IMR-90 (cell line): ENCODE measurements at regions not wholly inside any gene's neighbourhood (a gene's known extent, or its start where the extent isn't known, plus 50 kb on each side); places are given as distances from the start of the nearest gene placed in this dataset.

Experiments used
- ATAC-seq: fragments of 200-7000 bp; cut with Tn5 transposase; 2 replicates; pipeline ENCODE4 v1.9.1; 2020; ENCODE audit warnings: low read depth, mild to moderate bottlenecking, moderate library complexity
- BruUV-seq: library from RNA; stranded (reverse); fragments of 400-500 nt; replicated peaks from 2 replicates; lab custom pipeline; 2021; lab: Mats Ljungman, UMichigan
- CTCF ChIA-PET: fragments of 300-600 bp; formaldehyde crosslinking; extraction: SDS; loops from one replicate; lab custom pipeline; 2021; ENCODE audit warnings: antibody characterized with exemption; lab: Yijun Ruan, JAX
- POLR2A ChIA-PET: fragments of 300-600 bp; sonication (Branson Sonifier 250); formaldehyde crosslinking; loops from one replicate; lab custom pipeline; 2022; ENCODE audit warnings: antibody characterized with exemption; ENCODE audit not compliant: unreplicated experiment; lab: Charles Lee
- DNase-seq: peaks from one replicate; pipeline ENCODE4 v3.0.0; 2013
- H2AFZ ChIP-seq: replicated peaks from 2 replicates; pipeline ENCODE3; 2013; ENCODE audit warnings: low read length, mild to moderate bottlenecking; ENCODE audit not compliant: poor library complexity
- H2AK5ac ChIP-seq: 2 replicates; pipeline ENCODE4 v1.6.1; 2013; ENCODE audit warnings: low read depth, low read length, inconsistent platforms
- H2AK9ac ChIP-seq: replicated peaks from 2 replicates; pipeline ENCODE3; 2013; ENCODE audit warnings: mild to moderate bottlenecking, low read depth, low read length, moderate library complexity; ENCODE audit not compliant: poor library complexity
- H2BK120ac ChIP-seq: 2 replicates; pipeline ENCODE4 v1.6.1; 2013; ENCODE audit warnings: low read depth, low read length, inconsistent platforms
- H2BK15ac ChIP-seq: 3 replicates; pipeline ENCODE4 v1.6.1; 2013; ENCODE audit warnings: low read depth, low read length, inconsistent platforms
- H2BK20ac ChIP-seq: 2 replicates; pipeline ENCODE4 v1.6.1; 2013; ENCODE audit warnings: low read depth, mild to moderate bottlenecking, inconsistent platforms, low read length, moderate library complexity
- H2BK5ac ChIP-seq: 2 replicates; pipeline ENCODE4 v1.6.1; 2013; ENCODE audit warnings: mild to moderate bottlenecking, low read depth, low read length, inconsistent platforms; ENCODE audit not compliant: poor library complexity, severe bottlenecking
- H3K14ac ChIP-seq: replicated peaks from 2 replicates; pipeline ENCODE4 v1.6.1; 2013; ENCODE audit warnings: low read depth, low read length, inconsistent platforms
- H3K18ac ChIP-seq: 2 replicates; pipeline ENCODE4 v1.6.1; 2013; ENCODE audit warnings: low read depth, low read length, control low read depth
- H3K23ac ChIP-seq: 2 replicates; pipeline ENCODE4 v1.6.1; 2013; ENCODE audit warnings: low read depth, low read length, inconsistent platforms
- H3K27ac ChIP-seq: 2 replicates; pipeline ENCODE4 v1.5.1; 2013; ENCODE audit warnings: mild to moderate bottlenecking, control low read depth, low read length; ENCODE audit not compliant: insufficient read depth
- H3K27me3 ChIP-seq: 2 replicates; pipeline ENCODE4 v1.6.1; 2013; ENCODE audit warnings: low read length; ENCODE audit not compliant: control insufficient read depth, insufficient read depth
- H3K36me3 ChIP-seq: 2 replicates; pipeline ENCODE4 v1.6.1; 2013; ENCODE audit warnings: low read length, mixed read lengths; ENCODE audit not compliant: control insufficient read depth, insufficient read depth
- H3K4ac ChIP-seq: 2 replicates; pipeline ENCODE4 v1.6.1; 2013; ENCODE audit warnings: low read depth, low read length, inconsistent platforms
- H3K4me1 ChIP-seq: 2 replicates; pipeline ENCODE4 v1.6.1; 2013; ENCODE audit warnings: low read length, mixed read lengths; ENCODE audit not compliant: control insufficient read depth, insufficient read depth
- H3K4me2 ChIP-seq: 2 replicates; pipeline ENCODE4 v1.6.1; 2013; ENCODE audit warnings: low read depth, mild to moderate bottlenecking, control low read depth, low read length, moderate library complexity
- H3K4me3 ChIP-seq: 2 replicates; pipeline ENCODE4 v1.5.1; 2013; ENCODE audit warnings: low read depth, mild to moderate bottlenecking, control low read depth, low read length, moderate library complexity; ENCODE audit not compliant: insufficient read depth
- H3K56ac ChIP-seq: 2 replicates; pipeline ENCODE4 v1.6.1; 2013; ENCODE audit warnings: low read length, inconsistent platforms; ENCODE audit not compliant: insufficient read depth; ENCODE audit errors: extremely low read depth
- H3K79me1 ChIP-seq, 2 experiments: 2 replicates each; pipeline ENCODE4 v1.6.1; 2013; ENCODE audit warnings: low read length in 2 of 2, inconsistent platforms in 1 of 2, low read depth in 1 of 2
- H3K9ac ChIP-seq: 2 replicates; pipeline ENCODE4 v1.6.1; 2013; ENCODE audit warnings: low read depth, low read length, control low read depth
- H3K9me1 ChIP-seq: 2 replicates; pipeline ENCODE4 v1.6.1; 2013; ENCODE audit warnings: low read length, inconsistent platforms; ENCODE audit not compliant: insufficient read depth
- H3K9me3 ChIP-seq: 2 replicates; pipeline ENCODE4 v1.6.1; 2013; ENCODE audit warnings: low read length; ENCODE audit not compliant: control insufficient read depth, insufficient read depth
- H4K20me1 ChIP-seq: 2 replicates; pipeline ENCODE4 v1.6.1; 2013; ENCODE audit warnings: low read length, inconsistent platforms; ENCODE audit not compliant: insufficient read depth
- H4K5ac ChIP-seq: 2 replicates; pipeline ENCODE4 v1.6.1; 2013; ENCODE audit warnings: mild to moderate bottlenecking, low read depth, low read length, control low read depth
- H4K8ac ChIP-seq, 2 experiments: 2 replicates each; pipeline ENCODE4 v1.6.1; 2013; ENCODE audit warnings: low read depth in 2 of 2, low read length in 2 of 2, control low read depth in 1 of 2, inconsistent platforms in 1 of 2
- H4K91ac ChIP-seq: 2 replicates; pipeline ENCODE4 v1.6.1; 2013; ENCODE audit warnings: low read depth, low read length, inconsistent platforms; ENCODE audit not compliant: insufficient read depth
- BHLHE40 ChIP-seq: fragments of 150-350 bp; IDR thresholded peaks from 2 replicates; pipeline ENCODE4 v1.6.1; 2016; ENCODE audit warnings: mild to moderate bottlenecking, low read depth, low read length
- CEBPB ChIP-seq: IDR thresholded peaks from 2 replicates; pipeline ENCODE4 v1.6.1; 2012; ENCODE audit warnings: low read depth, low read length, improper control_type of control experiment
- CHD1 ChIP-seq: IDR thresholded peaks from 2 replicates; pipeline ENCODE4 v1.6.1; 2012; ENCODE audit warnings: low read depth, low read length, improper control_type of control experiment
- CTCF ChIP-seq: conservative IDR thresholded peaks from 2 replicates; pipeline ENCODE4 v1.5.1; 2012; ENCODE audit warnings: mild to moderate bottlenecking, low read depth, low read length, improper control_type of control experiment
- ELK1 ChIP-seq: fragments of 150-350 bp; IDR thresholded peaks from 2 replicates; pipeline ENCODE4 v1.6.1; 2016; ENCODE audit warnings: low read depth, mild to moderate bottlenecking, low read length, moderate library complexity, borderline replicate concordance
- FOS ChIP-seq: fragments of 150-350 bp; IDR thresholded peaks from 2 replicates; pipeline ENCODE4 v1.6.1; 2016; ENCODE audit warnings: low read depth, low read length
- MAFK ChIP-seq: IDR thresholded peaks from 2 replicates; pipeline ENCODE4 v1.6.1; 2012; ENCODE audit warnings: low read depth, low read length, improper control_type of control experiment
- MAZ ChIP-seq: IDR thresholded peaks from 2 replicates; pipeline ENCODE4 v1.6.1; 2012; ENCODE audit warnings: low read depth, mild to moderate bottlenecking, low read length, improper control_type of control experiment, moderate library complexity, borderline replicate concordance
- MXI1 ChIP-seq: IDR thresholded peaks from 2 replicates; pipeline ENCODE4 v1.6.1; 2012; ENCODE audit warnings: low read depth, mild to moderate bottlenecking, low read length, moderate library complexity, borderline replicate concordance
- NFE2L2 ChIP-seq: fragments of 150-350 bp; IDR thresholded peaks from 2 replicates; pipeline ENCODE4 v1.6.1; 2016; ENCODE audit warnings: low read depth, mild to moderate bottlenecking, low read length
- POLR2A ChIP-seq: IDR thresholded peaks from 2 replicates; pipeline ENCODE4 v1.6.1; 2012; ENCODE audit warnings: mild to moderate bottlenecking, low read depth, low read length
- RAD21 ChIP-seq: IDR thresholded peaks from 2 replicates; pipeline ENCODE4 v1.6.1; 2012; ENCODE audit warnings: low read length, improper control_type of control experiment
- RCOR1 ChIP-seq: IDR thresholded peaks from 2 replicates; pipeline ENCODE4 v1.6.1; 2012; ENCODE audit warnings: mild to moderate bottlenecking, low read length, improper control_type of control experiment; ENCODE audit not compliant: insufficient replicate concordance
- RFX5 ChIP-seq: IDR thresholded peaks from 2 replicates; pipeline ENCODE4 v1.8.0; 2012; ENCODE audit warnings: low read depth, mild to moderate bottlenecking, low read length, moderate library complexity
- SMC3 ChIP-seq: fragments of 150-350 bp; IDR thresholded peaks from 2 replicates; pipeline ENCODE4 v1.6.1; 2016; ENCODE audit warnings: low read depth, mild to moderate bottlenecking, antibody characterized with exemption, low read length, moderate library complexity
- USF2 ChIP-seq: fragments of 150-350 bp; IDR thresholded peaks from 2 replicates; pipeline ENCODE4 v1.6.1; 2017; ENCODE audit warnings: mild to moderate bottlenecking, antibody characterized with exemption, low read length, low read depth
- WGBS, 2 experiments: methylation state at CpG; one replicate each; pipeline versions ENCODE4 v1.1.5 to v1.1.7; 2013; ENCODE audit warnings: missing lambda C conversion rate in 2 of 2; ENCODE audit not compliant: insufficient read length in 1 of 2; ENCODE audit errors: extremely low coverage in 2 of 2; 5-methylcytosine and 5-hydroxymethylcytosine counted together
- dilution Hi-C: fragments of 300-500 bp; cut with HindIII; formaldehyde crosslinking; loops from one replicate; pipeline ENCODE4 v1.14.3; 2018; ENCODE audit warnings: low sequenced_read_pairs; ENCODE audit not compliant: unreplicated experiment
- in situ Hi-C: fragments of 300-500 bp; cut with MboI; formaldehyde crosslinking; loops from 3 replicates; pipeline ENCODE4 v1.14.3; 2019; ENCODE audit warnings: low sequenced_read_pairs, inconsistent platforms, mixed read lengths
- intact Hi-C: fragments of 100-400 bp; cut with micrococcal nuclease; formaldehyde crosslinking; loops from 2 replicates; pipeline ENCODE4 v1.10.0; 2022

GRCh38 chr12:89289720-89290119 is 62.6 kb downstream of the DUSP6 start:
- TF ChIP-seq CEBPB (no peak), NFE2L2 (no peak), MAZ (no peak), CHD1 (no peak), RAD21 (no peak), MXI1 (no peak), MAFK (no peak), SMC3 (no peak), RCOR1 (no peak), POLR2A (no peak), RFX5 (no peak), FOS (no peak), BHLHE40 (no peak), CTCF (no peak), USF2 (no peak), ELK1 (no peak)
- Histone ChIP-seq H2AFZ (no peak overlapping the region), H3K79me1 (no peaks in the 10 kb centered on the region), H3K9me1 (no peaks in the 10 kb centered on the region), H2AK9ac (no peak overlapping the region), H3K56ac (no peak overlapping the region), H3K9me3 (no peaks in the 10 kb centered on the region), H3K4ac (no peak overlapping the region), H3K27me3 (no peaks in the 10 kb centered on the region), H4K5ac (no peak overlapping the region), H3K4me3 (no peak overlapping the region), H3K36me3 (no peaks in the 10 kb centered on the region), H4K8ac (no peak overlapping the region), H3K18ac (no peak overlapping the region), H2BK120ac (no peak overlapping the region), H3K23ac (no peak overlapping the region), H4K20me1 (no peaks in the 10 kb centered on the region), H3K4me2 (no peak overlapping the region), H4K91ac (no peak overlapping the region), H3K14ac (no peak overlapping the region), H2BK5ac (no peak overlapping the region), H2AK5ac (no peak overlapping the region), H3K9ac (no peak overlapping the region), H2BK20ac (no peak overlapping the region), H3K27ac (no peak overlapping the region), H2BK15ac (no peak overlapping the region), H3K4me1 (no peaks in the 10 kb centered on the region)
- POLR2A ChIA-PET = no interaction called here
- ATAC-seq (no peak), DNase-seq (no peak)
- CTCF ChIA-PET = no interaction called here
- dilution Hi-C loops (no loop called here), intact Hi-C loops (no loop called here), in situ Hi-C loops (no loop called here)
- BruUV-seq = no TSS peak
- no CpG with 5 or more reads among the region's 1 CpG for WGBS, 2 experiments
